IgD-negative memory B cell (primary cell): ENCODE measurements at regions not wholly inside any gene's neighbourhood (a gene's known extent, or its start where the extent isn't known, plus 50 kb on each side); places are given as distances from the start of the nearest gene placed in this dataset.
A peak's percentile ranks its signal among the peaks of the same experiment; 100 is the strongest.
"Not testable (repeated sequence)": the region's sequence is repeated elsewhere in the genome, so short reads cannot be mapped to it uniquely, and the experiment has no call there.

Source experiments
- H3K27ac Mint-ChIP-seq, 3 donors: one replicate each; pipeline ENCODE4 v1.8.0; 2020 to 2022; ENCODE audit warnings: mild to moderate bottlenecking in 3 of 3, mixed read lengths in 3 of 3, moderate library complexity in 1 of 3
- H3K27me3 Mint-ChIP-seq: one replicate; pipeline ENCODE4 v1.8.0; 2021; ENCODE audit warnings: mixed read lengths
- H3K36me3 Mint-ChIP-seq: one replicate; pipeline ENCODE4 v1.8.0; 2020; ENCODE audit warnings: mild to moderate bottlenecking, mixed read lengths
- H3K4me1 Mint-ChIP-seq, 3 donors: one replicate each; pipeline ENCODE4 v1.8.0; 2020 to 2022; ENCODE audit warnings: mixed read lengths in 3 of 3, mild to moderate bottlenecking in 1 of 3
- H3K4me3 Mint-ChIP-seq, 4 donors: one replicate each; pipeline ENCODE4 v1.8.0; 2020 to 2022; ENCODE audit warnings: mild to moderate bottlenecking in 4 of 4, mixed read lengths in 4 of 4, moderate library complexity in 3 of 4
- H3K9me3 Mint-ChIP-seq, 3 donors: one replicate each; pipeline ENCODE4 v1.8.0; 2020 to 2021; ENCODE audit warnings: mixed read lengths in 3 of 3, mild to moderate bottlenecking in 1 of 3

DNA sequence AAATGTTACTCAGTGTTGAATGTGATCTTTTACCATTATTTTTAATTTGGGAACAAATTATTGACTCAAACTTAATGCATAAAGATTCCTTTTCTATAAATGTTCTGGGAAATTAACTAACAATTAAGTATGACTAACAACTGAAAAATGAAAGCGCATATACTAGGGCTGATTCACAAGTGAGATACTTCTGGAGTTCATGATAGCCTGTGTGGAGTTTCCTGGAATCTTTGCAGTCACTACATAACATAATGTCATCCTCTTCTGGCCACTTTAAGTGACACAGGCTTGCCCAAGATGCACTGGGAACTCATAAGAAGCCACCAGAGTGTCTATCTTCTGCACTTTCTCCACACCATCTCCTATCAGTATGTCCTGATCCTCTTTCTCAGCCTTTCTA, 450.3 kb upstream of the CDH11 start:
- Mint-ChIP-seq H3K27me3 (no peaks in the 10 kb centered on the region), H3K9me3 (peaks cover 5 to 32% (median 10%) of the 10 kb centered on the region in 3 donors), H3K36me3 (no peaks in the 10 kb centered on the region), H3K4me3 (no peak overlapping the region), H3K4me1 (peaks cover 0 to 2% (median 0%) of the 10 kb centered on the region in 3 donors), H3K27ac (no peak overlapping the region)

DNA sequence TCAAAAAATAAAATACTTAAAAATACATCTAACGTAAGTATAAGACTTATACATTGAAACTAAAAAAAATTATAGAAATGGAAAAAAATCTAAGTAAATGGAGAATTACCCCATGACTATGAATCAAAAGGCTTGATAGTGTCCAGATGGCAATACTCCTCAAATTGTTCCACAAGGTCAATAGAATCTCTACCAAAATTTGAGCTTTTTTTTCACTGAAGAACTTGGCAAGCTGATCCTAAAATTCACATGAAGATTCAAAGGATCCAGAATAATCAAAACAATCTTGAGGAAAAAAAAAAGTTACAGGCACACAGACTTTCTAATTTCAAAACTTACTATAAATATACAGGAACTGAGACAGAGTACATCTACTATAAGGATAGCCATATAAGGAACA, 448.4 kb upstream of the CDH11 start:
- H3K4me1 Mint-ChIP-seq: no peaks in the 10 kb centered on the region
- peaks cover 3 to 32% (median 5%) of the 10 kb centered on the region in 3 donors for H3K9me3 Mint-ChIP-seq
- H3K27ac Mint-ChIP-seq: no peak overlapping the region
- H3K27me3 Mint-ChIP-seq: no peaks in the 10 kb centered on the region
- no peak overlapping the region for H3K4me3 Mint-ChIP-seq
- no peaks in the 10 kb centered on the region for H3K36me3 Mint-ChIP-seq

DNA sequence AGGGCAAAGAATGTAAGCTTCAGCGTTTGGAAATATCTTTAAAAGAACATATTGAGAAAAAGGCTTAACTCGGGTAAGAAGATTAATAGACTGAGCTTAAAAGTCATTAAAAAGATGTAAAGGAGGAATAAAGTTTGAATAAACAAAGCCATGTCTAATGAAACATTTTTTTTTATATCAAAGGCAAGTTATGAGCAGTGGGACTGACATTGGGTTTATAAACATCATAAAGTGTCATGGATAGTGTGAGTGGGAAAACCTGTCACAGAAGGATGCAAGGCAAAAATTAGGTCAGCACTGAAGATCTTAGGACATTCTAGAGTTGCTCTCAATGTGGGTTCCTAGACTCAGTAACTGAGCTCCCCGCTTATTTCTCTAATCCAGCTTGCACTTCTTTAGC, 438.0 kb upstream of the CDH11 start:
- H3K27me3 Mint-ChIP-seq: no peaks in the 10 kb centered on the region
- no peak overlapping the region for H3K4me3 Mint-ChIP-seq
- no peaks in the 10 kb centered on the region for H3K36me3 Mint-ChIP-seq
- peaks cover 0 to 1% (median 0%) of the 10 kb centered on the region in 3 donors for H3K4me1 Mint-ChIP-seq
- no peak overlapping the region for H3K27ac Mint-ChIP-seq
- peaks cover 5 to 22% (median 8%) of the 10 kb centered on the region in 3 donors for H3K9me3 Mint-ChIP-seq

DNA sequence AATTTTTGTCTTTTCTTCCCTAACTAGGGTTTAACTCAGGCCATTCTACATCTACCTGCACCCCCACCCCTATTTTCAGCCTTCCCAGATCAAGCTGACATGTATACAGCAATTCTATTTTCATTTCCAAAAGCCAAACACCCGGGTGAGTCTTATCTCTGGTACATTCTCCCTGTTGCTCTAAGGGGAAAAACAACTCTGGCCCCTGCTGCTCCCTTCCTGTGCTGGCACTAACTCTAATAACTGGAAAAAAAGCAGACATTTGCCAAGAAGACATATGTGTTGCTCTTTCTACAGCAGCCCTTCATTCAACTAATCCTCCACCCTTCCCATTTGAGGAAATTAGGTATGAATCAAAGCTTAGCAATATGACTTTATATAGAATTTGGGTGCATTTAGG, 427.8 kb upstream of the CDH11 start:
- not testable (repeated sequence) for H3K36me3 Mint-ChIP-seq, H3K27me3 Mint-ChIP-seq, H3K4me1 Mint-ChIP-seq, H3K27ac Mint-ChIP-seq, H3K9me3 Mint-ChIP-seq, H3K4me3 Mint-ChIP-seq

DNA sequence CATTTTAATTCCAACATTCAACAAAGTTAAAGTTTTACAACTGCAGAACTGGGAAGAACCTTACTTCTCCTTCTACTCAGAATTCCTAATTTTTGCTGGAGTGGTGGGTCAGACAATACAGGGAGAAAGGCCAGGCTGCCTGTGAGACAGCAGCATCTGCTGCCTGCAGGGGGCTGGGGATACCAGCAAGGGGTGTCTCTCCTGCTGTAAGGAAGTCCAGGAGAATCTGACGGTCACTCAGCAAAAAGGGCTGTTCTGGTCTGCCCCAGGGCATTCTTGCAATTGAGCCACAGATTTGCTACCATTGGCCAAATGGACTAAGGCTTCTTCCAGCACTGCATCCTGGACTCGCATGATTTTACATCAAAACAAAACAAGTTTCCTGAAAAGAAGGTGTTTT, 426.6 kb upstream of the CDH11 start:
- Mint-ChIP-seq H3K4me3 (peak overlapping the region in 1 of 4 donors; percentile 41), H3K4me1 (no peaks in the 10 kb centered on the region), H3K27me3 (no peaks in the 10 kb centered on the region), H3K9me3 (peaks cover 0 to 5% (median 0%) of the 10 kb centered on the region in 3 donors), H3K36me3 (no peaks in the 10 kb centered on the region), H3K27ac (no peak overlapping the region)

DNA sequence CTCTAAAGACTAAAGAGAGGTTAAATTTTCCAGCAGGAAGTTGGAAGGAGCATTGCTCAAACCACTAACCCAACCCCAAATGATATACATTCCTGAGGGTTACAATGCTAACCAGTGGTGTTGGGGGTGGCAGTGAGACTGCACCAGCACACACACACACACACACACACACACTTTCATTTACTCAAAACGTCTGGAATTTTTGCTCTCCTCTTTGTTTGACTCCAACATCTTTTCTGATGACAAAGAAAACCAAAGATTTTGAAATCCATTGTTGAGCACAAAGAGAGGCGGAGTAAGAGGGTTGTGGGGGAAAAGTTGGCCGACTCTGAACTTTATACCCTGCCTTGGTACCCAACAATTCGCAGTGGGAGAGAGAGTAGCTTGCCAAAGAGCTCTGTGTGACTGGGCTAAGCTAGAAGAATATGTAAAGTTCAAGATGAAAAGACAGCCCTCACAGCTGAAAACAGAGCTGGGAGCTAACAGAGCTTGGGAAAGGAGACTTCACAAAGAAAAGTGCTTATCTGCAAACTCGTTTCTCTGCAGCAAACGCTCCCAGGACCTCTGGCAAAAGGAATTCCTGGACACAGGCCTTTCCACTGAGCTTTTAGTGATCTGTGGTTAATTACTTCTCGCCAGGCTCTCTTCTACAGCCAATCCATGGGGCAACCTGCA, 426.0 kb upstream of the CDH11 start:
- Mint-ChIP-seq H3K36me3 (no peaks in the 10 kb centered on the region), H3K4me1 (no peaks in the 10 kb centered on the region), H3K9me3 (peaks cover 0 to 7% (median 3%) of the 10 kb centered on the region in 3 donors), H3K4me3 (no peak overlapping the region), H3K27ac (no peak overlapping the region), H3K27me3 (no peaks in the 10 kb centered on the region)

DNA sequence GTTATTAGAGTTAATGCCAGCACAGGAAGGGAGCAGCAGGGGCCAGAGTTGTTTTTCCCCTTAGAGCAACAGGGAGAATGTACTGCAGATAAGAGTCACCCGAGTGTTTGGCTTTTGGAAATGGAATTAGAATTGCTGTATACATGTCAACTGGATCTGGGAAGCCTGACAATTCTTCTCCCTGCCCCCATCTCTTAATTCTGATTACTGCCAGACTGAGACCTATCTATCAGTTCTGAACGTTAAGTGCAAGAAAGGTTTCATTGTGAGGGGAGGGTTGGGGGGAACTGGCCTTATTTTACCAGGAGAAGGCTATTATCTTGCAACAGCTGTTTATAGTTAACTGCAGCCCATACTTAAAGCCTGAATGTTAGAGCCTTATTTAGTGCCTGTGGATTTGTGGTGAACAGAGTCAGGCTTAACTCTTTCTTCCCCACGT, 424.5 kb upstream of the CDH11 start:
- Mint-ChIP-seq H3K36me3 (no peaks in the 10 kb centered on the region), H3K27ac (no peak overlapping the region), H3K27me3 (no peaks in the 10 kb centered on the region), H3K4me1 (no peaks in the 10 kb centered on the region), H3K9me3 (peaks cover 3 to 9% (median 5%) of the 10 kb centered on the region in 3 donors), H3K4me3 (no peak overlapping the region)

DNA sequence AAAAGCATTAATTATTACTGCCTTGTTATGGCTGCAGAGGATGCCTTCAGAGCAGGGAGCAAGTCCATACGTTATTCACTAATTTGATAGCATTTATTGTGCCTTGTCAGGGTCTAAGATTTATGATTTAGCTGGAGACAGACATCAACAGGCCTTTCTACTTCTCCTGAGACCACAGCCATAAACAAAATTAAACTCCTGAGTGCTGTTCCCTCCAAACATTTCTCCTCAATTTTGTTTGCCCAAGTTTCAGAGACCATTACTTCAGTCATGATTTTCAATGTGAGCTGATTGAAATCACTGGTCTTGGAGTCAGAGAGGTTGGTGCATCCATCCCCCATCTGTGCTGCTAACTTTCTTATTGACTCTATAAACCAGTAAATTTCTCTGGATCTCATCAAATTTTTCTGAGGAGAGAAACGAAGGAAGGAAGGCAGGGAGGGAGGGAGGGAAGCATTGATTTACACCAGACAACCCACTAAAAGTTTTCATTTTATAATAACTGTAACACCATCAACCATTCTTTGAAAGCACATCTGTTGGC, 423.6 kb upstream of the CDH11 start:
- H3K27me3 Mint-ChIP-seq: no peaks in the 10 kb centered on the region
- H3K36me3 Mint-ChIP-seq: no peaks in the 10 kb centered on the region
- no peak overlapping the region for H3K27ac Mint-ChIP-seq
- no peaks in the 10 kb centered on the region for H3K4me1 Mint-ChIP-seq
- peaks cover 4 to 11% (median 5%) of the 10 kb centered on the region in 3 donors for H3K9me3 Mint-ChIP-seq
- no peak overlapping the region for H3K4me3 Mint-ChIP-seq

DNA sequence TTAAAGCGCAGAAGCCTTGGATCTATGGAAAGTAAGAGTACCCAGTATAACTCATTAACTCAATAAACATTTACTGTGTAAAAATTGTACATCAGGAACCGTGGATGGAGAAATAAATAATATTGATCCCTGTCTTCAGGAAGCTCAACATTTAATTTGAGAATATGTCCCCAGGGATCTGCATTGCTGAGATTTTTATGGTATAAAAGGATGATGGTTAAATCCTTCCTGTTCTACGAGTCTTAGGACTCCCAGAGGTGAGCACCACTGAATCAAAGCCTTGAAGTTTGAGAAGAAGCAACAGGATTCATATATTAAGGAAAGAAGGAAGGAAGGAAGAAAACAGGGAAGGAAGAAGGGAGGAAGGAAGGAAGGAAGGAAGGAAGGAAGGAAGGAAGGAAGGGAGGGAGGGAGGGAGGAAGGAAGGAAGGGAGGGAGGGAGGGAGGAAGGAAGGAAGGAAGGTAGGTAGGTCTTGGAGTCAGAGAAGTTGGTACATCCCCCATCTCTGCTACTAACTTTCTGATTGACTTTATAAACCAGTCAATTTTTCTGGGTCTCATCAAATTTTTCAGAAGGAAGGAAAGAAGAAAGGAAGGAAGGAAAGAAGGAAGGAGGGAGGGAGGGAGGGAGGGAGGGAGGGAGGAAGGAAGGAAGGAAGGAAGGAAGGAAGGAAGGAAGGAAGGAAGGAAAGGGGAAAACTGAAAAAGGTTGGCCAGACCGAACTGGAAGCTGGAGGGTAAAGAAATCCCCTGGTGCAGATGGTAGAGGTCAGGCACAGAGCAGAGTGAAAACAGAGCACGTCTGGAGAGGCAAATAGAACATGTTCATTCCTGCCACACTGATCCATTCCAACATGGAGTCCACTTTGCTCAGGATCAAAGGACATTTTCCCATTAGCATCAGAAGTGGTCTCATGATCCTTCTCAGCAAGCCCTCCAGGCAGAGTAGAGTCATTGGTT, 422.2 kb upstream of the CDH11 start:
- H3K9me3 Mint-ChIP-seq: peaks cover 4 to 15% (median 5%) of the 10 kb centered on the region in 3 donors
- H3K4me1 Mint-ChIP-seq: no peaks in the 10 kb centered on the region
- H3K27ac Mint-ChIP-seq: no peak overlapping the region
- no peaks in the 10 kb centered on the region for H3K27me3 Mint-ChIP-seq
- no peak overlapping the region for H3K4me3 Mint-ChIP-seq
- no peaks in the 10 kb centered on the region for H3K36me3 Mint-ChIP-seq

DNA sequence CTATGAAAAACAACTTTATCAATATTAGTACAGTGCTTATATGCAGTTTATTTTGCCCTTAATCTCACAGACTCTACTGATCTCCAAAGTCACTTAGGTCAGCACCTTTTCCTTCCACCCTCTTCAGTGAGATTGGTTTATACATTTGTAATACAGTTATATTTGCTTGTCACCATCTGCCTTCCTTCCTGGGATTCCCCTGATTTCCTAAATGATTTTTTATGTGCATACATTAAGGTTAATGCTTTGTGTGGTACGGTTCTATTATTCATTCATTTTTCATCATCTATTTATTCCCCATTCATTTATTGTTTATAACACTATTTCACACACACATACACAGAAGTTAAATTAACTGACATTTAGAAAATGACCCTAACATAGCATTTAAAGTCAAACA, 419.8 kb upstream of the CDH11 start:
- H3K4me1 Mint-ChIP-seq: peaks cover 0 to 2% (median 0%) of the 10 kb centered on the region in 3 donors
- no peaks in the 10 kb centered on the region for H3K36me3 Mint-ChIP-seq
- H3K27me3 Mint-ChIP-seq: no peaks in the 10 kb centered on the region
- H3K27ac Mint-ChIP-seq: no peak overlapping the region
- no peak overlapping the region for H3K4me3 Mint-ChIP-seq
- H3K9me3 Mint-ChIP-seq: peaks cover 4 to 15% (median 5%) of the 10 kb centered on the region in 3 donors

DNA sequence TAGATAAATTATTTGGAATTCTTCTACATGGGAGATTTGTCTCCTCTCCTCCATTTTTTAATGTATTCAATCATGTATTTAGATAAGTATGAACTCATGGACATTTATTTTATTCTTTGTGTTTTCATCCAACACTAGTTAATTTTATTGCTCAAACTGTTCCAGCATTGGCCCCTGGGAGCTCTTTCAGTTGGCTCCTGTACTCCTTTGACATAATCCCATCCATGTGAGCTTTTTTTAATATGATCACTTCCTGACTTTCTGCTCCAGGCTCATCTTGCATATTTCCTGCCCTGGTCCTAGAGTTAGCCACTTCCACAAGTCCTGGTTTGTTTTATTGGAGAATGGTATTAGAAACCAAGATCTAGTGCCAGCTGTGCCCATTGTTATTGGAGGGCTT, 419.0 kb upstream of the CDH11 start:
- H3K9me3 Mint-ChIP-seq: peaks cover 4 to 15% (median 5%) of the 10 kb centered on the region in 3 donors
- no peaks in the 10 kb centered on the region for H3K27me3 Mint-ChIP-seq

DNA sequence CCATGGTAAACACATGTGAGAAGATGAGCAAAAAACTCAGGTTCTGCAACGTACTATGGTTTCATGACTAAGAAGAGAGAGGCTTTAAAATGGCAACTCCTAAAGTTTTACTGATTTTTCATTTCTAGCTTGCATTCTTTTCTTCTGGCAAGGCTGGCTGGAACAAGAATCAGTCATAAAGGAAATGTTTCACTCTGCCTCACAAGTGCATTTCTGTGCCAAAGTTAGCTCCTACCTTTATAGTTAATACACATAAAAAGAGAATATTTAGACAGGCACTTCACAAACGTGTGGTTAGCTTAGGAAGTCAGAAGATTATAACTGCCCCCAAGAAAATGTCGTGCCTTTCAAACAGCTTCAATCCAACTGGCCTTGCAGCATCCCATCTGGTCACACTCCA, 417.1 kb upstream of the CDH11 start:
- H3K4me3 Mint-ChIP-seq: no peak overlapping the region
- peaks cover 0 to 2% (median 0%) of the 10 kb centered on the region in 3 donors for H3K4me1 Mint-ChIP-seq
- H3K27me3 Mint-ChIP-seq: no peaks in the 10 kb centered on the region
- peaks cover 4 to 18% (median 5%) of the 10 kb centered on the region in 3 donors for H3K9me3 Mint-ChIP-seq
- H3K36me3 Mint-ChIP-seq: no peaks in the 10 kb centered on the region
- no peak overlapping the region for H3K27ac Mint-ChIP-seq

More for the DNA sequence above, 419.0 kb upstream of the CDH11 start:
- no peak overlapping the region for H3K27ac Mint-ChIP-seq
- H3K4me3 Mint-ChIP-seq: no peak overlapping the region
- no peaks in the 10 kb centered on the region for H3K36me3 Mint-ChIP-seq
- H3K4me1 Mint-ChIP-seq: peaks cover 0 to 2% (median 0%) of the 10 kb centered on the region in 3 donors

DNA sequence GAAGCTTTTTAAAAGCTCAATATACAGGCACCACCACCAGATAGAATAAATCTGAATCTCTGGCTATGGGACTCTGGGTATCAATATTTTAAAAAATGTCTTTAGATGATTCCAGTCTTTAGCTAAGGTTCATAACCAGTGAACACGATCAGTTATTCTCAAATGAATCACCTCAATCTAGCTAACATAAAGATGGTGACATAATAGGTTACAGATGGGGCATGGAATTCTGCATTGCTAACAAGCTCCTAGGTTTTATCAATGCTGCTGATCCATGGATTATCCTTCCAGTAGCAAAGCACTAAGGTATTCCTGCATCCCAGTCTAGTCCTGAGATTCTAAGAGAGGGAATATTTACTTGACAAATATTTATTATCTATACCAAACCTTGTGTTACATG, 415.5 kb upstream of the CDH11 start:
- H3K9me3 Mint-ChIP-seq: peaks cover 4 to 20% (median 4%) of the 10 kb centered on the region in 3 donors
- H3K27ac Mint-ChIP-seq: no peak overlapping the region
- H3K4me3 Mint-ChIP-seq: no peak overlapping the region
- no peaks in the 10 kb centered on the region for H3K27me3 Mint-ChIP-seq
- peaks cover 0 to 2% (median 0%) of the 10 kb centered on the region in 3 donors for H3K4me1 Mint-ChIP-seq
- H3K36me3 Mint-ChIP-seq: no peaks in the 10 kb centered on the region

DNA sequence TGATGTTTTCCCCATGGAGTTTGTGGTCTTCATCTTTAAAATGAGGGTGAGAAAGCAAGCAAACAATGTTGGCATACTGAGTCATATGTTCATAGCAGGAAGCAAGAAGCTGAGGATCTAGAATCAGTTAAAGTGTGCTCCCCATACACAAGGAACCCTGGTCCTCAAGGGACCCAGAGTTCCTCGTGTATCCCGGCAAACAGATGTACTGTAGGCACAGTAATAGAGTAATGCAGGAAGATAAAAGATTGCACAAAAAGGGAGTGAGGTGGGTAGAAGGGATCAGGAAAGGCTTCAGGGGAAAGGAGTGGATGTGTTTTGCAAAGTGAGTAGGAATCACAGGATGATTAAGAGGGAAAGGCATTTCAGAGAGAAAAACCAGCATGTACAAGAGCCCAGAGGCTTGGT, 412.3 kb upstream of the CDH11 start:
- Mint-ChIP-seq H3K27me3 (no peaks in the 10 kb centered on the region), H3K27ac (no peak overlapping the region)

DNA sequence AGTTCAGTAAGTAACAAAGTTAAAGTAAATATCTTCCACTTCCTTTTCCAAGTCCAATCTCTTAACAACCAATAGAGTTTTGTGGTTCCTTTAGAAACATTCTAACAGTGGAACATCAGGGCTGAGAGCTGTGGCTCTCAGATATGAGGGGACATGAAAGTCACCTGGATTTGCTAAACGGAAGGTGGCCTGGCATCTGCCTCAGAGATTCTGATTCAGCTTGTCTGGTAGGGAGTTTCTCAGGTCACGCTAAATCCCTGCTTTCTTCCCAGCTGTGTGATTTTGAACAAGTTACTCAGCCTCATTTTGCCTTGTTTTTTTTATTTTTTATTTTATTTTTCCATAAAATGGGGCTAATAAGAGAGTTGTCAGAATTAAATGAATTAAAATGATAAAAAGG, 411.0 kb upstream of the CDH11 start:
- H3K9me3 Mint-ChIP-seq: peaks cover 2 to 17% (median 6%) of the 10 kb centered on the region in 3 donors
- no peak overlapping the region for H3K4me3 Mint-ChIP-seq
- H3K27me3 Mint-ChIP-seq: no peaks in the 10 kb centered on the region
- H3K36me3 Mint-ChIP-seq: no peaks in the 10 kb centered on the region
- H3K4me1 Mint-ChIP-seq: no peaks in the 10 kb centered on the region
- H3K27ac Mint-ChIP-seq: no peak overlapping the region

More for the DNA sequence above, 412.3 kb upstream of the CDH11 start:
- Mint-ChIP-seq H3K4me3 (no peak overlapping the region), H3K4me1 (peaks cover 0 to 2% (median 0%) of the 10 kb centered on the region in 3 donors), H3K9me3 (peaks cover 6 to 17% (median 6%) of the 10 kb centered on the region in 3 donors), H3K36me3 (no peaks in the 10 kb centered on the region)
